ENCODE measurements at regions not wholly inside any gene's neighbourhood (a gene's known extent, or its start where the extent isn't known, plus 50 kb on each side); places are given as distances from the start of the nearest gene placed in this dataset.

- ATAC-seq (ENCODE audit: insufficient read depth, low FRiP score) (no peak), DNase-seq (no peak)
- H3K9me3 ChIP-seq (ENCODE audit: control insufficient read depth in 4 of 4, insufficient read depth in 3 of 4, low read length in 3 of 4) = peaks cover 0 to 8% (median 0%) of the 10 kb centered on the region in 4 donors
- H3K27me3 ChIP-seq (ENCODE audit: control insufficient read depth in 3 of 3, insufficient read depth in 3 of 3, low read length in 2 of 3) = peaks cover 0 to 2% (median 2%) of the 10 kb centered on the region in 3 donors
- H3K4me1 ChIP-seq (ENCODE audit: control insufficient read depth in 5 of 5, insufficient read depth in 5 of 5, low read length in 5 of 5) = peaks cover 0 to 9% (median 3%) of the 10 kb centered on the region in 5 donors
- H3K27ac ChIP-seq (ENCODE audit: low read depth in 1 of 2, low read length in 1 of 2) = no peak overlapping the region
- no peak overlapping the region for H3K4me3 ChIP-seq
- TF ChIP-seq CTCF (IDR thresholded peaks at IDR 0.05; ENCODE audit: control extremely low read depth, extremely low read depth) = no peak
- H3K9ac ChIP-seq (ENCODE audit: insufficient read depth in 1 of 2, low read length in 2 of 2) = no peak overlapping the region
- no peaks in the 10 kb centered on the region for H3K36me3 ChIP-seq (ENCODE audit: control insufficient read depth in 4 of 4, insufficient read depth in 4 of 4, low read length in 4 of 4)
- 88 to 89% methylated on average over 2 of the region's 2 CpGs for WGBS, 2 donors
These were observed 331.3 kb downstream of the MN1 start for GRCh38 chr22:27470169-27470772.

- Histone ChIP-seq H3K36me3 (ENCODE audit: control insufficient read depth in 4 of 4, insufficient read depth in 4 of 4, low read length in 4 of 4) (no peaks in the 10 kb centered on the region), H3K4me1 (ENCODE audit: control insufficient read depth in 5 of 5, insufficient read depth in 5 of 5, low read length in 5 of 5) (peaks cover 0 to 8% (median 4%) of the 10 kb centered on the region in 5 donors), H3K27me3 (ENCODE audit: control insufficient read depth in 3 of 3, insufficient read depth in 3 of 3, low read length in 2 of 3) (peaks cover 0 to 2% (median 0%) of the 10 kb centered on the region in 3 donors), H3K9me3 (ENCODE audit: control insufficient read depth in 4 of 4, insufficient read depth in 3 of 4, low read length in 3 of 4) (peaks cover 0 to 6% (median 0%) of the 10 kb centered on the region in 4 donors), H3K9ac (ENCODE audit: insufficient read depth in 1 of 2, low read length in 2 of 2) (no peak overlapping the region), H3K27ac (ENCODE audit: low read depth in 1 of 2, low read length in 1 of 2) (no peak overlapping the region), H3K4me3 (no peak overlapping the region)
- ATAC-seq (ENCODE audit: insufficient read depth, low FRiP score) (no peak), DNase-seq (no peak)
- no peak for TF ChIP-seq CTCF (IDR thresholded peaks at IDR 0.05; ENCODE audit: control extremely low read depth, extremely low read depth)
- 45 to 71% methylated on average over 4 of the region's 4 CpGs for WGBS, 2 donors
These were observed 328.6 kb downstream of the MN1 start for GRCh38 chr22:27472975-27473374.

DNA sequence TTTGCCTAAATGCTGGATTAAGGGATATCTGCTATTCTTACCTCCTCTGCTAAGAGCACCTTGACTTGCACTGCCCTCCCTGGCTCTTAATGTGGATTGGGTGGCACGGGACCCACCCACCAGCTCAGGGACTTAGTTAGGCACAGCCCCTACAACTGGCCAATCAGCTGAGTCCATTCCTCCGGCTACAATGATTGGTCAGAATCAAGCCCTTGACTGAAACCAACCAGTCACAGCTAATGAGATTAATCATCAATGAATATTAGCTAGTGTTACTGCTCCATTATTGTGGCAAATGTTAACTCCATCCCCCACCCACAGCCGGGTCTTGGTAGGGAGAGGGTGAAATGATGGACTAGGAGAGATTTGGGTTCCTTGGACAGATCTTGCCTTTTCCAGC is 328.0 kb downstream of the MN1 start:
- Histone ChIP-seq H3K4me3 (no peak overlapping the region), H3K4me1 (ENCODE audit: control insufficient read depth in 5 of 5, insufficient read depth in 5 of 5, low read length in 5 of 5) (peaks cover 0 to 6% (median 4%) of the 10 kb centered on the region in 5 donors), H3K27ac (ENCODE audit: low read depth in 1 of 2, low read length in 1 of 2) (no peak overlapping the region), H3K9ac (ENCODE audit: insufficient read depth in 1 of 2, low read length in 2 of 2) (no peak overlapping the region), H3K36me3 (ENCODE audit: control insufficient read depth in 4 of 4, insufficient read depth in 4 of 4, low read length in 4 of 4) (no peaks in the 10 kb centered on the region), H3K27me3 (ENCODE audit: control insufficient read depth in 3 of 3, insufficient read depth in 3 of 3, low read length in 2 of 3) (peaks cover 0 to 2% (median 0%) of the 10 kb centered on the region in 3 donors), H3K9me3 (ENCODE audit: control insufficient read depth in 4 of 4, insufficient read depth in 3 of 4, low read length in 3 of 4) (peaks cover 0 to 6% (median 0%) of the 10 kb centered on the region in 4 donors)
- DNase-seq (no peak), ATAC-seq (ENCODE audit: insufficient read depth, low FRiP score) (no peak)
- no peak for TF ChIP-seq CTCF (IDR thresholded peaks at IDR 0.05; ENCODE audit: control extremely low read depth, extremely low read depth)
- 92 to 93% methylated on average over 3 of the region's 3 CpGs for WGBS, 2 donors

Measured in lung (tissue), 11 donors.